Right lung (tissue), 2 donors: ENCODE measurements at regions not wholly inside any gene's neighbourhood (a gene's known extent, or its start where the extent isn't known, plus 50 kb on each side); places are given as distances from the start of the nearest gene placed in this dataset.
"Not testable (repeated sequence)": the region's sequence is repeated elsewhere in the genome, so short reads cannot be mapped to it uniquely, and the experiment has no call there.

ENCODE experiments used
- DNase-seq, 2 donors: peaks; one replicate each; pipeline ENCODE4 v3.0.0-alpha.2; 2013

GRCh38 chr6:1230689-1231605, 81.0 kb upstream of the FOXQ1 start:
- no peak for DNase-seq

GRCh38 chr6:1230281-1230680, 81.6 kb upstream of the FOXQ1 start:
- DNase-seq: no peak

GRCh38 chr6:1229808-1230207, 82.1 kb upstream of the FOXQ1 start:
- no peak for DNase-seq

- DNase-seq: no peak
These were observed 82.6 kb upstream of the FOXQ1 start for GRCh38 chr6:1229301-1229700.

GRCh38 chr6:1228754-1229191, 83.1 kb upstream of the FOXQ1 start:
- no peak for DNase-seq

GRCh38 chr6:1227935-1228753, 83.8 kb upstream of the FOXQ1 start:
- DNase-seq: no peak

- no peak for DNase-seq
These were observed 84.3 kb upstream of the FOXQ1 start for GRCh38 chr6:1227600-1227934.

GRCh38 chr6:1226277-1227099, 85.4 kb upstream of the FOXQ1 start:
- DNase-seq: no peak

GRCh38 chr6:1224514-1224913, 87.4 kb upstream of the FOXQ1 start:
- no peak for DNase-seq

GRCh38 chr6:1222728-1223595, 88.9 kb upstream of the FOXQ1 start:
- peak in 1 of 2 donors; percentile 37 for DNase-seq

- no peak for DNase-seq
These were observed 94.5 kb upstream of the FOXQ1 start for GRCh38 chr6:1217396-1217795.

GRCh38 chr6:1216488-1216974, 95.4 kb upstream of the FOXQ1 start:
- no peak for DNase-seq

GRCh38 chr6:1215884-1216487, 95.9 kb upstream of the FOXQ1 start:
- no peak for DNase-seq

GRCh38 chr6:1215023-1215422, 96.9 kb upstream of the FOXQ1 start:
- no peak for DNase-seq

GRCh38 chr6:1212919-1213318, 99.0 kb upstream of the FOXQ1 start:
- DNase-seq: no peak

- not testable (repeated sequence) for DNase-seq
These were observed 99.8 kb upstream of the FOXQ1 start for GRCh38 chr6:1212138-1212537.

- DNase-seq: not testable (repeated sequence)
These were observed 101.3 kb upstream of the FOXQ1 start for GRCh38 chr6:1210631-1211030.

- no peak for DNase-seq
These were observed 103.0 kb upstream of the FOXQ1 start for GRCh38 chr6:1208876-1209275.

- no peak for DNase-seq
These were observed 108.4 kb upstream of the FOXQ1 start for GRCh38 chr6:1203546-1203945.

- DNase-seq: no peak
These were observed 109.7 kb upstream of the FOXQ1 start for GRCh38 chr6:1202201-1202600.
